Small intestine (tissue), 7 donors: ENCODE measurements at regions not wholly inside any gene's neighbourhood (a gene's known extent, or its start where the extent isn't known, plus 50 kb on each side); places are given as distances from the start of the nearest gene placed in this dataset.
"Not testable (repeated sequence)": the region's sequence is repeated elsewhere in the genome, so short reads cannot be mapped to it uniquely, and the experiment has no call there.

Source experiments
- DNase-seq, 2 donors: peaks; one replicate each; pipeline versions ENCODE4 v3.0.0 to v3.0.0-alpha.2; 2013
- FAIRE-seq: peaks from 2 replicates; lab custom pipeline; 2012; peaks lifted over from hg19 to GRCh38; lab: Jason Lieb, UNC
- H3K27ac ChIP-seq, 3 donors: one replicate each; pipeline ENCODE4 v1.5.1; 2013; ENCODE audit warnings: low read length in 2 of 3, mild to moderate bottlenecking in 2 of 3, control low read depth in 1 of 3, inconsistent platforms in 1 of 3, low read depth in 1 of 3, moderate library complexity in 1 of 3
- H3K27me3 ChIP-seq, 3 donors: one replicate each; pipeline ENCODE4 v1.6.1; 2013; ENCODE audit warnings: low read length in 3 of 3, inconsistent platforms in 1 of 3; ENCODE audit not compliant: control insufficient read depth in 3 of 3, insufficient read depth in 3 of 3
- H3K36me3 ChIP-seq, 3 donors: one replicate each; pipeline ENCODE4 v1.6.1; 2013; ENCODE audit warnings: low read length in 3 of 3, inconsistent platforms in 1 of 3, low read depth in 1 of 3, mild to moderate bottlenecking in 1 of 3, moderate library complexity in 1 of 3; ENCODE audit not compliant: control insufficient read depth in 3 of 3, insufficient read depth in 2 of 3
- H3K4me1 ChIP-seq, 3 donors: one replicate each; pipeline ENCODE4 v1.6.1; 2013; ENCODE audit warnings: low read length in 2 of 3, inconsistent platforms in 1 of 3, low read depth in 1 of 3, mild to moderate bottlenecking in 1 of 3, moderate library complexity in 1 of 3; ENCODE audit not compliant: control insufficient read depth in 3 of 3, insufficient read depth in 2 of 3
- H3K4me3 ChIP-seq, 3 donors: one replicate each; pipeline ENCODE4 v1.5.1; 2013; ENCODE audit warnings: low read length in 3 of 3, control low read depth in 1 of 3, inconsistent platforms in 1 of 3, low read depth in 1 of 3, mild to moderate bottlenecking in 1 of 3, moderate library complexity in 1 of 3
- H3K9me3 ChIP-seq, 2 donors: one replicate each; pipeline ENCODE4 v1.6.1; 2013; ENCODE audit warnings: low read depth in 1 of 2, low read length in 1 of 2; ENCODE audit not compliant: control insufficient read depth in 2 of 2, insufficient read depth in 1 of 2
- WGBS, 3 donors: extraction: QIAGEN DNeasy Blood & Tissue Kit; methylation state at CpG; one replicate each; pipeline ENCODE4 v1.1.7; 2013; 5-methylcytosine and 5-hydroxymethylcytosine counted together
- donor health status: healthy with polysubstance abuse.
- donor health status: control.
- donor health status: control.
- donor health status: Bipolar disorder and iron deficiency.
- donor health status: healthy.

GRCh38 chr2:82964341-82964740 lies 1494.7 kb downstream of the SUCLG1 start:
- H3K9me3 ChIP-seq, result peaks cover 0 to 4% of the 10 kb centered on the region in 2 donors
- no peak overlapping the region for H3K27ac ChIP-seq
- 38 to 58% (median 48%) methylated on average over 4 of the region's 4 CpGs for WGBS, 3 donors
- H3K36me3 ChIP-seq, result no peaks in the 10 kb centered on the region
- no peak overlapping the region for H3K4me3 ChIP-seq
- no peak for FAIRE-seq
- H3K27me3 ChIP-seq, result no peaks in the 10 kb centered on the region
- H3K4me1 ChIP-seq, result no peaks in the 10 kb centered on the region
- DNase-seq, result no peak

- WGBS, 3 donors, result 78 to 84% (median 84%) methylated on average over 5 of the region's 5 CpGs
- Histone ChIP-seq H3K4me1 (no peaks in the 10 kb centered on the region), H3K9me3 (no peaks in the 10 kb centered on the region), H3K27me3 (no peaks in the 10 kb centered on the region), H3K4me3 (no peak overlapping the region), H3K36me3 (no peaks in the 10 kb centered on the region), H3K27ac (no peak overlapping the region)
- no peak for FAIRE-seq
- no peak for DNase-seq
Observed at GRCh38 chr2:82959727-82960126, 1499.4 kb downstream of the SUCLG1 start.

- no peak overlapping the region for H3K27ac ChIP-seq
- 75 to 84% (median 77%) methylated on average over 1 of the region's 1 CpG for WGBS, 3 donors
- FAIRE-seq (no peak), DNase-seq (no peak)
- no peak overlapping the region for H3K4me3 ChIP-seq
- no peaks in the 10 kb centered on the region for H3K36me3 ChIP-seq
- no peaks in the 10 kb centered on the region for H3K27me3 ChIP-seq
- H3K9me3 ChIP-seq, result no peaks in the 10 kb centered on the region
- no peaks in the 10 kb centered on the region for H3K4me1 ChIP-seq
Observed at GRCh38 chr2:82954868-82955267, 1504.2 kb downstream of the SUCLG1 start.

GRCh38 chr2:82939211-82939610 lies 1519.9 kb downstream of the SUCLG1 start:
- no peak overlapping the region for H3K4me3 ChIP-seq
- no peaks in the 10 kb centered on the region for H3K27me3 ChIP-seq
- no peak overlapping the region for H3K27ac ChIP-seq
- WGBS, 3 donors, result 79 to 90% (median 87%) methylated on average over 1 of the region's 1 CpG
- no peaks in the 10 kb centered on the region for H3K36me3 ChIP-seq
- FAIRE-seq (no peak), DNase-seq (no peak)
- H3K4me1 ChIP-seq, result no peaks in the 10 kb centered on the region
- no peaks in the 10 kb centered on the region for H3K9me3 ChIP-seq

- not testable (repeated sequence) for H3K27ac ChIP-seq, H3K9me3 ChIP-seq, H3K4me3 ChIP-seq, DNase-seq, H3K36me3 ChIP-seq, FAIRE-seq, H3K27me3 ChIP-seq, H3K4me1 ChIP-seq
- WGBS, 3 donors, result 91 to 97% (median 94%) methylated on average over 13 to 38 of the region's 40 CpGs
Observed at GRCh38 chr2:82938321-82938845, 1520.7 kb downstream of the SUCLG1 start.

- FAIRE-seq (no peak), DNase-seq (no peak)
- WGBS, 3 donors, result 83 to 87% (median 85%) methylated on average over 2 of the region's 2 CpGs
- no peaks in the 10 kb centered on the region for H3K36me3 ChIP-seq
- H3K9me3 ChIP-seq, result no peaks in the 10 kb centered on the region
- H3K4me1 ChIP-seq, result no peaks in the 10 kb centered on the region
- no peaks in the 10 kb centered on the region for H3K27me3 ChIP-seq
- H3K27ac ChIP-seq, result no peak overlapping the region
- no peak overlapping the region for H3K4me3 ChIP-seq
Observed at GRCh38 chr2:82913566-82913965, 1545.5 kb downstream of the SUCLG1 start.

GRCh38 chr2:82896117-82896516 lies 1563.0 kb downstream of the SUCLG1 start:
- Histone ChIP-seq H3K27ac (no peak overlapping the region), H3K4me1 (no peaks in the 10 kb centered on the region), H3K9me3 (no peaks in the 10 kb centered on the region), H3K4me3 (no peak overlapping the region), H3K36me3 (no peaks in the 10 kb centered on the region), H3K27me3 (no peaks in the 10 kb centered on the region)
- 80 to 86% (median 83%) methylated on average over 5 to 6 of the region's 6 CpGs for WGBS, 3 donors
- no peak for FAIRE-seq
- no peak for DNase-seq

GRCh38 chr2:82893190-82893589 lies 1565.9 kb downstream of the SUCLG1 start:
- FAIRE-seq, result no peak
- Histone ChIP-seq H3K9me3 (no peaks in the 10 kb centered on the region), H3K4me3 (no peak overlapping the region), H3K27me3 (no peaks in the 10 kb centered on the region), H3K27ac (no peak overlapping the region), H3K4me1 (no peaks in the 10 kb centered on the region), H3K36me3 (no peaks in the 10 kb centered on the region)
- WGBS, 3 donors, result 40 to 50% (median 48%) methylated on average over 2 of the region's 2 CpGs
- no peak for DNase-seq

- H3K27ac ChIP-seq, result no peak overlapping the region
- no peak for DNase-seq
- H3K27me3 ChIP-seq, result no peaks in the 10 kb centered on the region
- WGBS, 3 donors, result 32 to 53% (median 41%) methylated on average over 2 of the region's 2 CpGs
- H3K36me3 ChIP-seq, result no peaks in the 10 kb centered on the region
- no peak for FAIRE-seq
- peaks cover 0 to 9% of the 10 kb centered on the region in 2 donors for H3K9me3 ChIP-seq
- H3K4me1 ChIP-seq, result no peaks in the 10 kb centered on the region
- H3K4me3 ChIP-seq, result no peak overlapping the region
Observed at GRCh38 chr2:82879803-82880202, 1579.3 kb downstream of the SUCLG1 start.
